Liver (tissue), 3 donors: ENCODE measurements at regions not wholly inside any gene's neighbourhood (a gene's known extent, or its start where the extent isn't known, plus 50 kb on each side); places are given as distances from the start of the nearest gene placed in this dataset.

Experiments used
- ATF3 ChIP-seq: IDR thresholded peaks from 2 replicates; pipeline ENCODE4 v1.6.1; 2016; ENCODE audit warnings: antibody characterized with exemption
- CTCF ChIP-seq: fragments of 150-350 bp; IDR thresholded peaks from 2 replicates; pipeline ENCODE4 v1.5.1; 2017; ENCODE audit warnings: improper control_type of control experiment, low read depth, low read length; ENCODE audit not compliant: missing input control
- GABPA ChIP-seq, 2 donors: IDR thresholded peaks in 1 of 2; conservative IDR thresholded peaks in 1 of 2; 2 replicates each; pipeline ENCODE4 v1.6.1; 2016; ENCODE audit warnings: antibody characterized with exemption in 2 of 2, mild to moderate bottlenecking in 1 of 2, moderate library complexity in 1 of 2
- RXRA ChIP-seq, 2 donors: IDR thresholded peaks; 2 replicates each; pipeline ENCODE4 v1.6.1; 2017 to 2018; ENCODE audit warnings: antibody characterized with exemption in 2 of 2, mild to moderate bottlenecking in 1 of 2
- YY1 ChIP-seq: IDR thresholded peaks from 2 replicates; pipeline ENCODE4 v1.6.1; 2016; ENCODE audit warnings: antibody characterized with exemption, mild to moderate bottlenecking
- TF ChIP-seq, protein P1 (sequence below): IDR thresholded peaks from 2 replicates; pipeline ENCODE4 v1.6.1; 2016; ENCODE audit warnings: antibody characterized with exemption
- donor health status: healthy.
- donor health status: healthy.

DNA sequence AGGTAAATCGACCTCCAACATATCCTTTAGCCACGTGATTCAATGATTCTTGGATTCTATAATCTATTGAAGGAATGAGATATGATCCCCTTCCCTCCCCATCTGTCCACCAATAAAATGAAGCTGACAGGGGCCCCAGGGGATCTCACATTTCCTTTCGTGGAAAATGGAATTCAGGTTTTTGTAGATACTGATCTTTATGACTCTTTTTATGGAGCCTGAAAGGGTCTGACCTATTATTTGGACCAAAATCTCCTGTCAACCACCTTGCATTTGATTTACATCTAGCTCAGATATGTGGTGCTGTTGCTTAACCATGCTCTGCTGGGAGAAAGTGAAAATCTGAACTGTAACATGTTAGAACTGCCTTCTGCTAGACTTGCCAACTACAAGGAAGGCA, 234.0 kb upstream of the CXCL12 start:
- no peak for TF ChIP-seq CTCF
- no peak for TF ChIP-seq ATF3
- TF ChIP-seq, protein P1, sequence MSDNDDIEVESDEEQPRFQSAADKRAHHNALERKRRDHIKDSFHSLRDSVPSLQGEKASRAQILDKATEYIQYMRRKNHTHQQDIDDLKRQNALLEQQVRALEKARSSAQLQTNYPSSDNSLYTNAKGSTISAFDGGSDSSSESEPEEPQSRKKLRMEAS, result no peak
- no peak for TF ChIP-seq RXRA (IDR thresholded peaks at IDR 0.05)
- no peak for TF ChIP-seq YY1
- no peak for TF ChIP-seq GABPA (IDR thresholded peaks at IDR 0.05 in 1 of 2, conservative IDR thresholded peaks at IDR 0.05 in 1 of 2)
